MM.1S (cell line): ENCODE measurements at regions not wholly inside any gene's neighbourhood (a gene's known extent, or its start where the extent isn't known, plus 50 kb on each side); places are given as distances from the start of the nearest gene placed in this dataset.

Experiments
- CTCF ChIP-seq: fragments of 300-600 bp; sonication (generic); IDR thresholded peaks from 2 replicates; pipeline ENCODE4 v1.5.1; 2016; ENCODE audit warnings: antibody characterized with exemption, low read length, mixed read lengths
- EZH2phosphoT487 ChIP-seq: fragments of 300-600 bp; sonication (generic); IDR thresholded peaks from 2 replicates; pipeline ENCODE4 v1.6.1; 2018; ENCODE audit warnings: antibody characterized with exemption, low read length

DNA sequence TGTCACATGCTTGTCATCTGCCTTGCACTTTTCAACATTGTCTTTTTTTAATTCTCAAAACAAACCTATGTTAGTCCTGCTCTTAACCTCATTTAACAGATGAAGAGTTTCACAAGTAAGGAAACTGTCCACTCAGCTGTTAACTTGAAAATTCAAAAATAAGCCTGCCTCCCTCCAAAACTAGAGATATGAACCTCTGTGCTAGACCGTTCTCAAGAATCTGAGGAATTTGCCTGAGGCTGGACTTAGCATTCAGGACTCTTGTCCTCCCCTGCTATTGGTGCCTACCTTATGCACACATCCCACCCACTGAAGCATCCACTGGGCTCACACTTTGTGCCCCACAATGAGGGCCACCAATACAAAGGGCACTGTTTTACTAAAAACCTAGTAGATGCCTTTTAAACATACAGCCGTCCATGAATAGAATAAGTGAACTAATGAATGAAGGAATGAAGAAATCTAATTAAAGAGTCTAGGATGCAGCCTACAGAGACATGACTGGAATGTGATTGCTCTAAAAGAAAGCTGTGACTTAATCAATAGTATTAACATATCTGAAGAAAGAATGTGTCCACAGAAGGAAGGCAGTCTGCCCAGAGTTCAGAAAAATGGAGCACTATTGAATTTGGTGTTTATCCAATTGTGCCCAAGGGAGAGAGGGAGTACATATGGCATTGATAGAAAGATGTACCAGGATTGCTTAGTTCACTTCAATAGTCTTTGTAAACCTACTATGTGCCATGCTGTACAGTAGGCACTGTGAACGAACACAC, 238.5 kb downstream of the SPTSSA start:
- TF ChIP-seq CTCF (no peak), EZH2phosphoT487 (no peak)
